Fibroblast of skin of right quadriceps (primary cell): ENCODE measurements at regions not wholly inside any gene's neighbourhood (a gene's known extent, or its start where the extent isn't known, plus 50 kb on each side); places are given as distances from the start of the nearest gene placed in this dataset.

ENCODE experiments used
- DNase-seq: peaks from one replicate; pipeline ENCODE4 v3.0.0-alpha.2; 2013

- DNase-seq = no peak
Measured at GRCh38 chr15:69939513-69940440, 157.9 kb downstream of the TLE3 start.

GRCh38 chr15:69940441-69941300 lies 157.0 kb downstream of the TLE3 start:
- DNase-seq = no peak

- no peak for DNase-seq
Measured at GRCh38 chr15:69941301-69941605, 156.5 kb downstream of the TLE3 start.

- DNase-seq = no peak
Measured at GRCh38 chr15:69941706-69942495, 155.8 kb downstream of the TLE3 start.

- no peak for DNase-seq
Measured at GRCh38 chr15:69943637-69944036, 154.1 kb downstream of the TLE3 start.

- DNase-seq = no peak
Measured at GRCh38 chr15:69945729-69946128, 152.0 kb downstream of the TLE3 start.

- no peak for DNase-seq
Measured at GRCh38 chr15:69946870-69947269, 150.8 kb downstream of the TLE3 start.

- no peak for DNase-seq
Measured at GRCh38 chr15:69947394-69947793, 150.3 kb downstream of the TLE3 start.

- no peak for DNase-seq
Measured at GRCh38 chr15:69949485-69949884, 148.2 kb downstream of the TLE3 start.

- no peak for DNase-seq
Measured at GRCh38 chr15:69951256-69951897, 146.3 kb downstream of the TLE3 start.

GRCh38 chr15:69951898-69952555 lies 145.7 kb downstream of the TLE3 start:
- DNase-seq = peak; percentile 14

- DNase-seq = no peak
Measured at GRCh38 chr15:69953051-69953450, 144.7 kb downstream of the TLE3 start.

GRCh38 chr15:69953816-69954215 lies 143.9 kb downstream of the TLE3 start:
- no peak for DNase-seq

- DNase-seq = no peak
Measured at GRCh38 chr15:69954666-69955065, 143.1 kb downstream of the TLE3 start.

GRCh38 chr15:69955240-69955894 lies 142.3 kb downstream of the TLE3 start:
- DNase-seq = no peak

- no peak for DNase-seq
Measured at GRCh38 chr15:69956417-69956816, 141.3 kb downstream of the TLE3 start.

GRCh38 chr15:69957175-69957574 lies 140.5 kb downstream of the TLE3 start:
- no peak for DNase-seq

- DNase-seq = no peak
Measured at GRCh38 chr15:69958496-69959084, 139.1 kb downstream of the TLE3 start.

GRCh38 chr15:69962561-69962960 lies 135.2 kb downstream of the TLE3 start:
- no peak for DNase-seq

GRCh38 chr15:69963385-69963784 lies 134.3 kb downstream of the TLE3 start:
- no peak for DNase-seq

GRCh38 chr15:69971771-69972170 lies 125.9 kb downstream of the TLE3 start:
- DNase-seq = no peak
